ENCODE measurements at regions not wholly inside any gene's neighbourhood (a gene's known extent, or its start where the extent isn't known, plus 50 kb on each side); places are given as distances from the start of the nearest gene placed in this dataset.

DNA sequence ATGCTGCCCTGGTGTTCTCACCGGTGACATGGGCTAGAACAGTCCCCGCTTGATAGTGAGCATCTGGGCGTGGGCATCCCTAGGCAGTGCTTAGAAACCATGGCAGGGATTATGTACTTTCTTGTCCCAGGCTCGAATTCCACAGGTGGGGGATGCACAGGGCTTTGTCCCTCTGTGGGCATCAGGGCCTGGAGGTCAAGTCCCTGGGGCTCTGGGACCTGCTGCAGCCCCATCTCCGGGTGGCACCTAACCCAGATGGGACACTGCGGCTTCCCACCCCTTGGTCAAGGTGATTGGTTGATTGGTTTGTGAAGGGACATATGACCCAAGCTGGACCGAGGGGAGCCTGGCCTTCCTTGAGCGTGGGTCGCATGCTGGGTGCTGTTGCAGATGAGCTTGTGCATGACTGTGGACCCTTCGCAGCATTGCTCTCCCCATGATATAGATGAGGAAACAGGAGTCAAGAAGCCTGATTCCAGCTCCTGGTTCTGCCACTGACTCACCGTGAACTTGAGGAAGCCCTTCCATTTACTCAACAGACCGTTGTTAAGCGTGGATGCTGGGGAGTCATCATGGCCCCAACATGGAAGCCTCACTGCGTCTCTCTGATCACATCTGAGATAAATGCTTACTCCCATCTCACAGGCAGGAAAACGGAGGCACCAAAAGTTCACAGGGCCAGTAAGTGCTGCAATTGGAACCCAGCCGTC lies 64.0 kb upstream of the RUNX3 start:
- intact Hi-C loops (cut with micrococcal nuclease) (no loop called here), dilution Hi-C loops (cut with HindIII; ENCODE audit: low sequenced_read_pairs, unreplicated experiment) (no loop called here), in situ Hi-C loops (cut with MboI; ENCODE audit: low sequenced_read_pairs) (no loop called here)
- no peak overlapping the region for H4K8ac ChIP-seq (ENCODE audit: low read depth in 2 of 2, low read length in 2 of 2)
- H3K4ac ChIP-seq (ENCODE audit: low read depth, low read length): no peak overlapping the region
- ChIA-PET CTCF (no interaction called here), POLR2A (ENCODE audit: unreplicated experiment) (no interaction called here)
- H2AK5ac ChIP-seq (ENCODE audit: low read depth, low read length): no peak overlapping the region
- no peaks in the 10 kb centered on the region for H3K9me1 ChIP-seq (ENCODE audit: insufficient read depth, low read length)
- no peak overlapping the region for H3K9ac ChIP-seq (ENCODE audit: low read depth, low read length)
- H3K23ac ChIP-seq (ENCODE audit: low read depth, low read length): no peak overlapping the region
- H3K9me3 ChIP-seq (ENCODE audit: control insufficient read depth, insufficient read depth, low read length): peaks cover 7% of the 10 kb centered on the region
- H2AK9ac ChIP-seq (replicated peaks; ENCODE audit: low read depth, low read length, poor library complexity): no peak overlapping the region
- H2BK20ac ChIP-seq (ENCODE audit: low read depth, low read length): no peak overlapping the region
- no peaks in the 10 kb centered on the region for H4K20me1 ChIP-seq (ENCODE audit: insufficient read depth, low read length)
- 86% methylated on average over 4 of the region's 16 CpGs; no CpG with 5 or more reads in 1 of the 2 experiments for WGBS, 2 experiments (ENCODE audit: extremely low coverage in 2 of 2, insufficient read length in 1 of 2)
- no peak overlapping the region for H2AFZ ChIP-seq (replicated peaks; ENCODE audit: low read length, poor library complexity)
- no peak overlapping the region for H3K27ac ChIP-seq (ENCODE audit: insufficient read depth, low read length)
- no peak overlapping the region; the same call in 2 of the 3 replicates for H2BK15ac ChIP-seq (ENCODE audit: low read depth, low read length)
- no peak overlapping the region for H2BK120ac ChIP-seq (ENCODE audit: low read depth, low read length)
- no TSS peak for BruUV-seq (replicated peaks)
- H3K56ac ChIP-seq (ENCODE audit: extremely low read depth, insufficient read depth, low read length): no peak overlapping the region
- no peaks in the 10 kb centered on the region for H3K36me3 ChIP-seq (ENCODE audit: control insufficient read depth, insufficient read depth, low read length)
- no peak overlapping the region for H3K14ac ChIP-seq (replicated peaks; ENCODE audit: low read depth, low read length)
- ATAC-seq (ENCODE audit: low read depth): no peak
- no peak overlapping the region for H4K91ac ChIP-seq (ENCODE audit: insufficient read depth, low read depth, low read length)
- TF ChIP-seq, protein P1, sequence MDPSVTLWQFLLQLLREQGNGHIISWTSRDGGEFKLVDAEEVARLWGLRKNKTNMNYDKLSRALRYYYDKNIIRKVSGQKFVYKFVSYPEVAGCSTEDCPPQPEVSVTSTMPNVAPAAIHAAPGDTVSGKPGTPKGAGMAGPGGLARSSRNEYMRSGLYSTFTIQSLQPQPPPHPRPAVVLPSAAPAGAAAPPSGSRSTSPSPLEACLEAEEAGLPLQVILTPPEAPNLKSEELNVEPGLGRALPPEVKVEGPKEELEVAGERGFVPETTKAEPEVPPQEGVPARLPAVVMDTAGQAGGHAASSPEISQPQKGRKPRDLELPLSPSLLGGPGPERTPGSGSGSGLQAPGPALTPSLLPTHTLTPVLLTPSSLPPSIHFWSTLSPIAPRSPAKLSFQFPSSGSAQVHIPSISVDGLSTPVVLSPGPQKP (IDR thresholded peaks at IDR 0.05; ENCODE audit: borderline replicate concordance, low read depth, low read length): no peak
- TF ChIP-seq, protein P2, sequence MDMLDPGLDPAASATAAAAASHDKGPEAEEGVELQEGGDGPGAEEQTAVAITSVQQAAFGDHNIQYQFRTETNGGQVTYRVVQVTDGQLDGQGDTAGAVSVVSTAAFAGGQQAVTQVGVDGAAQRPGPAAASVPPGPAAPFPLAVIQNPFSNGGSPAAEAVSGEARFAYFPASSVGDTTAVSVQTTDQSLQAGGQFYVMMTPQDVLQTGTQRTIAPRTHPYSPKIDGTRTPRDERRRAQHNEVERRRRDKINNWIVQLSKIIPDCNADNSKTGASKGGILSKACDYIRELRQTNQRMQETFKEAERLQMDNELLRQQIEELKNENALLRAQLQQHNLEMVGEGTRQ (IDR thresholded peaks at IDR 0.05; ENCODE audit: low read depth, low read length): no peak
- TF ChIP-seq MAZ (IDR thresholded peaks at IDR 0.05; ENCODE audit: borderline replicate concordance, low read depth, low read length): no peak
- TF ChIP-seq POLR2A (IDR thresholded peaks at IDR 0.05; ENCODE audit: low read depth, low read length): no peak
- TF ChIP-seq, protein P3, sequence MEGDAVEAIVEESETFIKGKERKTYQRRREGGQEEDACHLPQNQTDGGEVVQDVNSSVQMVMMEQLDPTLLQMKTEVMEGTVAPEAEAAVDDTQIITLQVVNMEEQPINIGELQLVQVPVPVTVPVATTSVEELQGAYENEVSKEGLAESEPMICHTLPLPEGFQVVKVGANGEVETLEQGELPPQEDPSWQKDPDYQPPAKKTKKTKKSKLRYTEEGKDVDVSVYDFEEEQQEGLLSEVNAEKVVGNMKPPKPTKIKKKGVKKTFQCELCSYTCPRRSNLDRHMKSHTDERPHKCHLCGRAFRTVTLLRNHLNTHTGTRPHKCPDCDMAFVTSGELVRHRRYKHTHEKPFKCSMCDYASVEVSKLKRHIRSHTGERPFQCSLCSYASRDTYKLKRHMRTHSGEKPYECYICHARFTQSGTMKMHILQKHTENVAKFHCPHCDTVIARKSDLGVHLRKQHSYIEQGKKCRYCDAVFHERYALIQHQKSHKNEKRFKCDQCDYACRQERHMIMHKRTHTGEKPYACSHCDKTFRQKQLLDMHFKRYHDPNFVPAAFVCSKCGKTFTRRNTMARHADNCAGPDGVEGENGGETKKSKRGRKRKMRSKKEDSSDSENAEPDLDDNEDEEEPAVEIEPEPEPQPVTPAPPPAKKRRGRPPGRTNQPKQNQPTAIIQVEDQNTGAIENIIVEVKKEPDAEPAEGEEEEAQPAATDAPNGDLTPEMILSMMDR (conservative IDR thresholded peaks at IDR 0.05; ENCODE audit: low read depth, low read length): no peak
- TF ChIP-seq SMC3 (IDR thresholded peaks at IDR 0.05; ENCODE audit: low read depth, low read length): no peak
- no peak for TF ChIP-seq BHLHE40 (IDR thresholded peaks at IDR 0.05; ENCODE audit: low read depth, low read length)
- H3K4me1 ChIP-seq (ENCODE audit: control insufficient read depth, insufficient read depth, low read length): no peaks in the 10 kb centered on the region
- H3K4me3 ChIP-seq (ENCODE audit: insufficient read depth, low read depth, low read length): no peak overlapping the region
- no peak overlapping the region for H4K5ac ChIP-seq (ENCODE audit: low read depth, low read length)
- H2BK5ac ChIP-seq (ENCODE audit: low read depth, low read length, poor library complexity, severe bottlenecking): no peak overlapping the region
- H3K27me3 ChIP-seq (ENCODE audit: control insufficient read depth, insufficient read depth, low read length): peaks cover 45% of the 10 kb centered on the region
- H3K18ac ChIP-seq (ENCODE audit: low read depth, low read length): no peak overlapping the region
- no peaks in the 10 kb centered on the region for H3K79me1 ChIP-seq (ENCODE audit: low read depth in 1 of 2, low read length in 2 of 2)
- no peak for DNase-seq
- H3K4me2 ChIP-seq (ENCODE audit: low read depth, low read length): no peak overlapping the region

Data from IMR-90 (cell line).